ENCODE measurements at regions not wholly inside any gene's neighbourhood (a gene's known extent, or its start where the extent isn't known, plus 50 kb on each side); places are given as distances from the start of the nearest gene placed in this dataset.

- Histone ChIP-seq H3K36me3 (ENCODE audit: insufficient read depth, low read depth, low read length) (no peaks in the 10 kb centered on the region), H3K9me3 (ENCODE audit: insufficient read depth, low read depth, low read length) (no peaks in the 10 kb centered on the region), H3K27ac (ENCODE audit: low read length) (no peak overlapping the region), H3K27me3 (ENCODE audit: insufficient read depth, low read length) (no peaks in the 10 kb centered on the region), H3K4me1 (ENCODE audit: insufficient read depth, low read length) (peaks cover 8% of the 10 kb centered on the region), H3K9ac (ENCODE audit: low read depth, low read length) (no peak overlapping the region), H3K4me3 (ENCODE audit: low read length) (no peak overlapping the region)
These were observed 186.5 kb upstream of the NAV2 start for GRCh38 chr11:19526119-19526518.

- H3K36me3 ChIP-seq (ENCODE audit: insufficient read depth, low read depth, low read length): no peaks in the 10 kb centered on the region
- H3K9me3 ChIP-seq (ENCODE audit: insufficient read depth, low read depth, low read length): no peaks in the 10 kb centered on the region
- H3K27me3 ChIP-seq (ENCODE audit: insufficient read depth, low read length): no peaks in the 10 kb centered on the region
- no peak overlapping the region for H3K9ac ChIP-seq (ENCODE audit: low read depth, low read length)
- no peak overlapping the region for H3K4me3 ChIP-seq (ENCODE audit: low read length)
- peaks cover 8% of the 10 kb centered on the region for H3K4me1 ChIP-seq (ENCODE audit: insufficient read depth, low read length)
- H3K27ac ChIP-seq (ENCODE audit: low read length): no peak overlapping the region
These were observed 186.9 kb upstream of the NAV2 start for GRCh38 chr11:19525714-19526113.

GRCh38 chr11:19525276-19525675 is 187.4 kb upstream of the NAV2 start:
- H3K36me3 ChIP-seq (ENCODE audit: insufficient read depth, low read depth, low read length): no peaks in the 10 kb centered on the region
- H3K4me3 ChIP-seq (ENCODE audit: low read length): no peak overlapping the region
- no peaks in the 10 kb centered on the region for H3K9me3 ChIP-seq (ENCODE audit: insufficient read depth, low read depth, low read length)
- H3K27me3 ChIP-seq (ENCODE audit: insufficient read depth, low read length): no peaks in the 10 kb centered on the region
- no peak overlapping the region for H3K9ac ChIP-seq (ENCODE audit: low read depth, low read length)
- peaks cover 8% of the 10 kb centered on the region for H3K4me1 ChIP-seq (ENCODE audit: insufficient read depth, low read length)
- no peak overlapping the region for H3K27ac ChIP-seq (ENCODE audit: low read length)

GRCh38 chr11:19524171-19524671 is 188.4 kb upstream of the NAV2 start:
- H3K4me1 ChIP-seq (ENCODE audit: insufficient read depth, low read length): peaks cover 8% of the 10 kb centered on the region
- no peak overlapping the region for H3K27ac ChIP-seq (ENCODE audit: low read length)
- no peaks in the 10 kb centered on the region for H3K9me3 ChIP-seq (ENCODE audit: insufficient read depth, low read depth, low read length)
- H3K9ac ChIP-seq (ENCODE audit: low read depth, low read length): no peak overlapping the region
- H3K4me3 ChIP-seq (ENCODE audit: low read length): no peak overlapping the region
- no peaks in the 10 kb centered on the region for H3K27me3 ChIP-seq (ENCODE audit: insufficient read depth, low read length)
- no peaks in the 10 kb centered on the region for H3K36me3 ChIP-seq (ENCODE audit: insufficient read depth, low read depth, low read length)

- no peaks in the 10 kb centered on the region; the same call in 1 of the 2 replicates for H3K4me1 ChIP-seq (ENCODE audit: insufficient read depth, low read length)
- H3K36me3 ChIP-seq (ENCODE audit: insufficient read depth, low read depth, low read length): no peaks in the 10 kb centered on the region
- H3K27ac ChIP-seq (ENCODE audit: low read length): no peak overlapping the region
- no peaks in the 10 kb centered on the region for H3K9me3 ChIP-seq (ENCODE audit: insufficient read depth, low read depth, low read length)
- no peak overlapping the region for H3K9ac ChIP-seq (ENCODE audit: low read depth, low read length)
- H3K27me3 ChIP-seq (ENCODE audit: insufficient read depth, low read length): no peaks in the 10 kb centered on the region
- no peak overlapping the region for H3K4me3 ChIP-seq (ENCODE audit: low read length)
These were observed 192.0 kb upstream of the NAV2 start for GRCh38 chr11:19520681-19521080.

GRCh38 chr11:19519912-19520641 is 192.6 kb upstream of the NAV2 start:
- Histone ChIP-seq H3K36me3 (ENCODE audit: insufficient read depth, low read depth, low read length) (no peaks in the 10 kb centered on the region), H3K9me3 (ENCODE audit: insufficient read depth, low read depth, low read length) (no peaks in the 10 kb centered on the region), H3K27me3 (ENCODE audit: insufficient read depth, low read length) (no peaks in the 10 kb centered on the region), H3K4me1 (ENCODE audit: insufficient read depth, low read length) (no peaks in the 10 kb centered on the region; the same call in 1 of the 2 replicates), H3K9ac (ENCODE audit: low read depth, low read length) (no peak overlapping the region), H3K27ac (ENCODE audit: low read length) (no peak overlapping the region), H3K4me3 (ENCODE audit: low read length) (no peak overlapping the region)

GRCh38 chr11:19519353-19519752 is 193.3 kb upstream of the NAV2 start:
- Histone ChIP-seq H3K4me3 (ENCODE audit: low read length) (no peak overlapping the region), H3K27ac (ENCODE audit: low read length) (no peak overlapping the region), H3K4me1 (ENCODE audit: insufficient read depth, low read length) (no peaks in the 10 kb centered on the region), H3K36me3 (ENCODE audit: insufficient read depth, low read depth, low read length) (no peaks in the 10 kb centered on the region), H3K9me3 (ENCODE audit: insufficient read depth, low read depth, low read length) (no peaks in the 10 kb centered on the region), H3K27me3 (ENCODE audit: insufficient read depth, low read length) (no peaks in the 10 kb centered on the region; the same call in 1 of the 2 replicates), H3K9ac (ENCODE audit: low read depth, low read length) (no peak overlapping the region)

- Histone ChIP-seq H3K9ac (ENCODE audit: low read depth, low read length) (no peak overlapping the region), H3K9me3 (ENCODE audit: insufficient read depth, low read depth, low read length) (no peaks in the 10 kb centered on the region), H3K4me1 (ENCODE audit: insufficient read depth, low read length) (no peaks in the 10 kb centered on the region), H3K27me3 (ENCODE audit: insufficient read depth, low read length) (peaks cover 4% of the 10 kb centered on the region; the same call in 1 of the 2 replicates), H3K27ac (ENCODE audit: low read length) (no peak overlapping the region), H3K36me3 (ENCODE audit: insufficient read depth, low read depth, low read length) (no peaks in the 10 kb centered on the region), H3K4me3 (ENCODE audit: low read length) (no peak overlapping the region)
These were observed 199.4 kb upstream of the NAV2 start for GRCh38 chr11:19513253-19513652.

- no peaks in the 10 kb centered on the region for H3K36me3 ChIP-seq (ENCODE audit: insufficient read depth, low read depth, low read length)
- H3K4me3 ChIP-seq (ENCODE audit: low read length): no peak overlapping the region
- H3K9ac ChIP-seq (ENCODE audit: low read depth, low read length): no peak overlapping the region
- H3K27ac ChIP-seq (ENCODE audit: low read length): no peak overlapping the region
- peaks cover 4% of the 10 kb centered on the region; the same call in 1 of the 2 replicates for H3K27me3 ChIP-seq (ENCODE audit: insufficient read depth, low read length)
- H3K4me1 ChIP-seq (ENCODE audit: insufficient read depth, low read length): no peaks in the 10 kb centered on the region
- H3K9me3 ChIP-seq (ENCODE audit: insufficient read depth, low read depth, low read length): no peaks in the 10 kb centered on the region
These were observed 200.0 kb upstream of the NAV2 start for GRCh38 chr11:19512618-19513017.

- H3K27me3 ChIP-seq (ENCODE audit: insufficient read depth, low read length): peaks cover 4% of the 10 kb centered on the region; the same call in 1 of the 2 replicates
- no peaks in the 10 kb centered on the region for H3K9me3 ChIP-seq (ENCODE audit: insufficient read depth, low read depth, low read length)
- no peak overlapping the region for H3K4me3 ChIP-seq (ENCODE audit: low read length)
- H3K36me3 ChIP-seq (ENCODE audit: insufficient read depth, low read depth, low read length): no peaks in the 10 kb centered on the region
- no peak overlapping the region for H3K9ac ChIP-seq (ENCODE audit: low read depth, low read length)
- no peaks in the 10 kb centered on the region for H3K4me1 ChIP-seq (ENCODE audit: insufficient read depth, low read length)
- no peak overlapping the region for H3K27ac ChIP-seq (ENCODE audit: low read length)
These were observed 201.0 kb upstream of the NAV2 start for GRCh38 chr11:19511413-19512183.

- Histone ChIP-seq H3K4me3 (ENCODE audit: low read length) (no peak overlapping the region), H3K4me1 (ENCODE audit: insufficient read depth, low read length) (no peaks in the 10 kb centered on the region), H3K27ac (ENCODE audit: low read length) (no peak overlapping the region), H3K27me3 (ENCODE audit: insufficient read depth, low read length) (peaks cover 4% of the 10 kb centered on the region; the same call in 1 of the 2 replicates), H3K9me3 (ENCODE audit: insufficient read depth, low read depth, low read length) (no peaks in the 10 kb centered on the region), H3K36me3 (ENCODE audit: insufficient read depth, low read depth, low read length) (no peaks in the 10 kb centered on the region), H3K9ac (ENCODE audit: low read depth, low read length) (no peak overlapping the region)
These were observed 201.6 kb upstream of the NAV2 start for GRCh38 chr11:19511066-19511412.

- Histone ChIP-seq H3K27me3 (ENCODE audit: insufficient read depth, low read length) (peaks cover 4% of the 10 kb centered on the region; the same call in 1 of the 2 replicates), H3K9ac (ENCODE audit: low read depth, low read length) (no peak overlapping the region)
These were observed 202.2 kb upstream of the NAV2 start for GRCh38 chr11:19510468-19510867.

More at GRCh38 chr11:19510468-19510867, 202.2 kb upstream of the NAV2 start:
- Histone ChIP-seq H3K27ac (ENCODE audit: low read length) (no peak overlapping the region), H3K36me3 (ENCODE audit: insufficient read depth, low read depth, low read length) (no peaks in the 10 kb centered on the region), H3K9me3 (ENCODE audit: insufficient read depth, low read depth, low read length) (no peaks in the 10 kb centered on the region), H3K4me1 (ENCODE audit: insufficient read depth, low read length) (no peaks in the 10 kb centered on the region), H3K4me3 (ENCODE audit: low read length) (no peak overlapping the region)

All from iPS-20b (cell line).